MM.1S (cell line): ENCODE measurements at regions not wholly inside any gene's neighbourhood (a gene's known extent, or its start where the extent isn't known, plus 50 kb on each side); places are given as distances from the start of the nearest gene placed in this dataset.

ENCODE experiments used
- EZH2phosphoT487 ChIP-seq: fragments of 300-600 bp; sonication (generic); IDR thresholded peaks from 2 replicates; pipeline ENCODE4 v1.6.1; 2018; ENCODE audit warnings: antibody characterized with exemption, low read length
- TF ChIP-seq, protein P1 (sequence below): fragments of 300-600 bp; sonication (generic); IDR thresholded peaks from 2 replicates; pipeline ENCODE4 v1.5.1; 2016; ENCODE audit warnings: antibody characterized with exemption, low read length, mixed read lengths

DNA sequence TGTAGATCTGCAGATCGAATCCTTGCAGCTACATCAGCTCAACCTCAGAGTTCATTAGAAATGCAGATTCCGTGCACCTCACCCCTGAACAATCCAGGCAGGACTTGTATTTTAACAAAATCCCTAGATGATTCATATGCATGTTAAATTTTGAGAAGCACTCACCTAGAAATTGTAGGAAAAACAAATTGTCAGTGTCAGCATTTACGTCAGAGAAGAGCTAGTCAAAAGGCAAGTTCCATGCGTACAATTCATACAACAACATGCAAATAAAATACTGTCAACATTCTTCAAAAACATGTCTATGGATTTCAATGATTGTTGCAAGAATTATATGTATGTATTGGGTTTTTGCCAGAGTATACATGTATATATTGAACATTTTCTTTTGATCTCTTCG, 504.5 kb downstream of the NLGN4X start:
- TF ChIP-seq, protein P1, sequence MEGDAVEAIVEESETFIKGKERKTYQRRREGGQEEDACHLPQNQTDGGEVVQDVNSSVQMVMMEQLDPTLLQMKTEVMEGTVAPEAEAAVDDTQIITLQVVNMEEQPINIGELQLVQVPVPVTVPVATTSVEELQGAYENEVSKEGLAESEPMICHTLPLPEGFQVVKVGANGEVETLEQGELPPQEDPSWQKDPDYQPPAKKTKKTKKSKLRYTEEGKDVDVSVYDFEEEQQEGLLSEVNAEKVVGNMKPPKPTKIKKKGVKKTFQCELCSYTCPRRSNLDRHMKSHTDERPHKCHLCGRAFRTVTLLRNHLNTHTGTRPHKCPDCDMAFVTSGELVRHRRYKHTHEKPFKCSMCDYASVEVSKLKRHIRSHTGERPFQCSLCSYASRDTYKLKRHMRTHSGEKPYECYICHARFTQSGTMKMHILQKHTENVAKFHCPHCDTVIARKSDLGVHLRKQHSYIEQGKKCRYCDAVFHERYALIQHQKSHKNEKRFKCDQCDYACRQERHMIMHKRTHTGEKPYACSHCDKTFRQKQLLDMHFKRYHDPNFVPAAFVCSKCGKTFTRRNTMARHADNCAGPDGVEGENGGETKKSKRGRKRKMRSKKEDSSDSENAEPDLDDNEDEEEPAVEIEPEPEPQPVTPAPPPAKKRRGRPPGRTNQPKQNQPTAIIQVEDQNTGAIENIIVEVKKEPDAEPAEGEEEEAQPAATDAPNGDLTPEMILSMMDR, result no peak
- no peak for TF ChIP-seq EZH2phosphoT487
